Daoy (cell line): ENCODE measurements at regions not wholly inside any gene's neighbourhood (a gene's known extent, or its start where the extent isn't known, plus 50 kb on each side); places are given as distances from the start of the nearest gene placed in this dataset.

Source experiments
- DNase-seq: peaks from one replicate; pipeline ENCODE4 v3.0.0-alpha.2; 2015; ENCODE audit warnings: low read depth

DNA sequence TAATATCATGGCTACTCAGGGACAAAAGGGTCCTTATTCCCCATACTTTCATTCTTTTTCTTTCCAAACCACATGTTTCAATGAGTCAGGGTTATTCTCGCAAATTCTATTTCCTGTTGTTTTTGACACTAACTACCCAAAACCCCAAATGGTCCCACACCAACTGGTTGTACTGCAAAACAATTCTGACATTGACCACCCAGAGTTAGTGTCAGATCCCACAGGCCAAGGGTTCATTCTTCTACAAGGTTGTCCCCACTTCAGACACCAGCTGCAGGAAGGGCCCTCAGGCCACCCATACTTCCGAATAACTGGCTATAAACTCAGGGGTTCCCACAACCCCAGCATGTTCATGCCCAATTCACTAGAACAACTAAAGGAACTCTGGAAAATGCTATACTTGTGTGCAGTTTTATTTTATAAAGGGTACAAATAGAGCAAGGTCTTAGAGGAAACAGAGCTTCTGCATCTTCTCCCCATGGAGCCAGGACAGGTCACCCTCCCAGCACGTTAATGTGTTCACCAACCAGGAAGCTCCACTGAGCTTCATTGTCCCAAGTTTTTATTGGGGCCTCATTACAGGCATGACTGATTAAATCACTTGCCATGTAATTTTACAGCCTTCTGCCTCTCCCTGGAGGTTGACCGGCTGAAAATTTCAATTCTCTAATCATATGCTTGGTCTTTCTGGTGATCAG is 334.8 kb downstream of the DRD1 start:
- DNase-seq: no peak

DNA sequence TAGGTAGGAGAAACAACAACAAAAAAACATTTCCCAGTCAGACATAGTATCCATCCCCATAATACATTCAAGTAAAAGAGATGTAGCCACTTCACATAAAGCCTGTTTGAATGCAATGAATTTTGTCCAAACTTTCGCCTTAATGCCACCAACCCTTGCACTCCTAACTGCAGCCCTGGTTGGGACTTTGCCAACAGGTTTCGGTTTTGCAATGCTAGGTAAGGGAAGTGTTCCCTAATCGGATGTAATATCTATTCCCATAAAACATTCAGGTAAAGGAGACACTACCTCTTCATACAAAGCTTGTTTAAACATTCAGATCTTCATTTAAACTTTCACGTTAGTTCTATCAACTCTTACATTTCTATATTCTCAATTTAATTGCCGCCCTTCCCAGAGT is 336.1 kb downstream of the DRD1 start:
- DNase-seq: no peak

GRCh38 chr5:175107028-175107588 is 336.9 kb downstream of the DRD1 start:
- no peak for DNase-seq

DNA sequence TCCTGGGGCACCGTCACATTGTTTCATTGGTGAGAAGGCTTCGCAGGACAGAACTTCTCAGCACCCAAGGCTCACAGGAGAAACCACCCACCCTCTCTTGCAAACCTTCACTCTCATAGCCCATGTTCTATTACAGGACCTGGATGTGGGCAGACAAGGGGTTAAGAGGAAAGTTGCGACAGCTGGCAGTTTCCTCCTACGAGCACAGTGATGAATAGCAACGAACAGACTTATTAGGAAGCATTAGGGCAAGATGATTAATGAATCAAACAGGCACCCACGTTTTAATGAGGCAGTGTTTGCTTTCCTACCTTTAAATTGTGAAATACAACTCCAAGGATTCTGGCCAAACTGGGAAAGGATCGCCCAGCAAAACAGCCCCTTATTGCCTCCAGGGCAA is 339.3 kb downstream of the DRD1 start:
- no peak for DNase-seq

- DNase-seq: no peak
These were observed 340.2 kb downstream of the DRD1 start for GRCh38 chr5:175103746-175104145.

DNA sequence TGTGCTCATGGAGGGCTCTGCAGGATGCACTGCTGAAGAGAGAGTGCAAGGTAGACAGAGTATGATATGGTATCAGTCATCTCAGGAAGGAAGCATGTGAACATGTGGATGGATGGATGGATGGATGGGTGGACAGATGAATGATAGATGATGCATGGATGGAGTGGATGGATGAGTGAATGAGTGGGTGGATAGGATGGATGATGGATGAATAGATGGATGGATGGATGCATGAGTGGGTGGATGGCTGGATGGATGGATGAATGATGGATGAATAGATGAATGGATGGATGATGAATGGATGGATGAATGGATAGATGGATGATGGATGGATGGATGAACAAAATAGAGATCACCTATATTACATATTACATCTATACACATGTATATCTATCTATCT is 341.3 kb downstream of the DRD1 start:
- DNase-seq: no peak

- no peak for DNase-seq
These were observed 345.7 kb downstream of the DRD1 start for GRCh38 chr5:175098301-175098700.

DNA sequence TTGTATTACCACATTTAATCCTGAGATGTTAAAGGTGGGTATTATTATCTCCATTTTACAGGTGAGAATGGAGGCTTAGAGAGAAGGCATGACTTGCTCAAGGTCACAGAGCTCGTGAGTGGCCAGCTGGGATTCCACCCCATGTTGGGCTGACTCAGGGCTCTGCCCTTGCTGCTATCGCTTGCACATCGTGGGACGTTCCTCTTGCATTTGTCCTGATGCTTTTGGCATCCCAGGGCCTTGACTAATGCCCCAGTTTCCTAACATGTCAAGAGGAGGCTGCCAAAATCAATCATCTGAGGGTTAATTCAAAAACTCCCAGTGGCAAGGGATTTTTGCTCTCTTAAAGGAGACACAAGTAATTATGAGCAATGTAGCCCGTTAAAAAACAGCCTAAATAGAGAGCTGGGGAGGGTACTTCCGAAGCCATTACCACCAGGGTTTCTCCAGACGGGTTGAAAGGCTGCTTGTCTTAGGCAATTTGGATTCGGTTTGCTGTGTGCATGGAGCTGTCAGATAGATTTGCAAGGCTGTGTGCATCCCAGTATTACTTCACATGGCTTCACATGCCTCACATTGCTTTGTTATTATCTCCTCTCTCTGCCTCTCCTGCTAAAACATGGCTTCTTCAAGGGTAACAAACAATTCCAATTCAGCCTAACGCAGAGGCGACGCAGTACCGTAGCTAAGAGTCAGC is 347.4 kb downstream of the DRD1 start:
- peak; percentile 17 for DNase-seq

DNA sequence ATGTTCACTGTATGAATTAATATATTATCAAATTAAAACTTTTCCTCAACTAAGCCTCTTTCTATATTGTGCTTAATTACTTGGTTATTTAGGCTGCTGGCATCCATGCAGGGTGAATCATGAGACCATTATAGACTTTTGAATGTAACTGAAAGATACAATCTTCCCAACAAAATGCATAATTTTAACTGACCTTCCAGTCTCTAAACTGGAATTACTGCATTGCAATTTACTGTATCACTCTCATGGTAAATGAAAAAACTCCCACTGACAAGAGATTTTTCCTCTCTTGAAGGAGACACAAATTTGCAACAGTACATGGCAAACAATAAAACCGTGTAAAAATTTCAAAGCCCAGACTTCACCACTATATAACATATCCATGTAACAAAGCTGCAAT is 349.5 kb downstream of the DRD1 start:
- DNase-seq: no peak

GRCh38 chr5:175092691-175093090 is 351.3 kb downstream of the DRD1 start:
- DNase-seq: no peak

DNA sequence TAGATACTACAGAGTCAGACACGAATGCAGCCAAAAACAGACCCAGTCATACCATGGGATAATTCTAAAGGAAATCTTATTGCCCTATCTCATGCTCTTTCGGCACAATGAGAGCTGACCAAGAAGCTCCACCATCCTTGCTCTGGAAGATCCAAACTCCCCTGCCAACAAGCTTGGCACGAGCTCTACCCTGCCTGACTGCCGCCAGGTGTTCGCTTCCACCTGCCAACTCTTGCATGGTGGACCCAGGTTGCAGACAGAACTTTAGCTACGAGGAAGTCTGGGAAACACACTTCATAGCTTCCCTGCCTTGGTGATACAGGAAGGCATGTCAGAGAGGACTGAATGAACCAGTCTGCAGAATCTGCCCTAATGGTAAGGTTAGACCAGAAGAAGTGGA is 355.0 kb downstream of the DRD1 start:
- no peak for DNase-seq

GRCh38 chr5:175082866-175083590 is 358.6 kb downstream of the MSX2 start:
- DNase-seq: no peak

DNA sequence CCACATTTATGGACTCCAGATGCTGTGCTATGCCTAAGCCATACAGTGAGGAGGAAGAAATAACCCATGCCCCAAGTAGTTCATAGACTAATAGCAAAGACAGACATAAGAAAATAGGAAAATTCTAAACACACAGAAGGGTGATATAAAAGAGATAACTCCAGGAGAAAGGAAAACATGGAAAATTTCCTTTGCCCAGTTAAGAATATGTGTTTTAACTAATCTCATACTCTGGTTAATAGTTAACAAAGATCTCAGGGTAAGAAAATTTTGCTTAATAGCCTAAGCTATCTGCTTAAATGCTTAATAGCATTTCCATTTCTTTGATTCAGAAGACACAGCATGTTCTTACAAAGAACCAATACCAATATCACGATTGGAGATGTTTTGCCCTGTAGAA is 358.0 kb downstream of the MSX2 start:
- no peak for DNase-seq

DNA sequence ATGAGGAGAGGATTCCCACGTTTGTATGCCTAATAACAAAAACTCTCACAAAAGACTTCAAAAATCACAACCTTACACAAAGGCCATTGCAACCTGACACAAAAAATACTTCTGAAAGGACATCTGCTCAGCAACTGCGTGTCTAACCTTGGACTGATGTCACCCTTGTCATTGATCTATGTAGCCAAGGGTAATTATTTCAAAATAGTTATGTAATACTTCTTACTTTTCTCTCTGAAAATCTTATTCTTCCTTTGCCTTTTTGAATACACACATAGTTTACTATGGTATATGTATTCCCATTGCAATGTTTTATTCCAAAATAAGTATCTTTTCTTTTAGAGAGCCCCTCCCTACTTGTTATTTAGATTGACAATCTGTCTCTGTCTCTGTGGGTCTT is 355.3 kb downstream of the MSX2 start:
- no peak for DNase-seq

GRCh38 chr5:175070283-175070682 is 345.9 kb downstream of the MSX2 start:
- DNase-seq: no peak

GRCh38 chr5:175060257-175060656 is 335.9 kb downstream of the MSX2 start:
- DNase-seq: peak; percentile 21

DNA sequence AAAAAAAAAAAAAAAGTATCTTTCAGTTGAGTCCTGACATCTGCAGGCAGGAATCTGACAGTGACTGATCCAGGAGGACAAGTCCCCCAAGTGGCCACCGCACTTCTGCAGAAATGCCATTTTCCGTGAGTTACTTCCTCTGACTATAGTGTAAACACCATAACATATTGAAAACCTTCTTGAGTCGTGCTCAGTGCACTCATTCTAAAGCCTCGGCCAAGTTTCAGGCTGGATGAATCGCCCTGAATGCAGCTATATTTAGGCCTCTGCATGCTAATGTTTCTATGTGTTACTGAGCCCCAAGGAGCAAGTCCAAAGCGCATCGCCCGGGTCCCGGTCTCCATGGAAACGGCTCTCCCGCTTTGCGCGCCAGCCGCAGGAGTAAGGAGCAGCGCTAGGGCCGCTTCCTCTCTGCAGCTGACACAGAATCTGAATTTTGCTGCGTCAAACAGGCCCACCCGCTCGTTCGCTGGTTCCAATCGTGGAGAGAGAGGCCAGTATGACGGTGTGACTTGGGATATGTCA is 335.4 kb downstream of the MSX2 start:
- DNase-seq: peak; percentile 80

GRCh38 chr5:175056831-175057230 is 332.4 kb downstream of the MSX2 start:
- DNase-seq: no peak

- no peak for DNase-seq
These were observed 329.9 kb downstream of the MSX2 start for GRCh38 chr5:175054243-175054642.

GRCh38 chr5:175052351-175052750 is 328.0 kb downstream of the MSX2 start:
- DNase-seq: no peak

DNA sequence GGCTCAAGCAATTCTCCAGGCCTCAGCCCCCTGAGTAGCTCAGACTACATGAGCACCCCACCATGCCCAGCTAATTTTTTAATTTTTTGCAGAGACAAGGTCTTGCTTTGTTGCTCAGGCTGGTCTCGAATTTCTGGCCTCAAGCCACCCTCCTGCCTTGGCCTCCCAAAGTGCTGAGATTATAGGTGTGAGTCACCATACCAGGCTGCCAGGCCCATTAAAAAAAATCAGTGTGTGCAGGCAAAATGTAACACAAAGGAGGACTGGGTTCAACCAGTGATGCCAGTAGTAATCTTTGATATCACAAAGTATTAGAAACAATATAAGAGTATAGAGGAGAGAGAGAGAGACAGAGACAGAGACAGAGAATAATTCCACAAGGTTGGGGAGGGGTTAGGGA is 322.7 kb downstream of the MSX2 start:
- peak; percentile 62 for DNase-seq

- no peak for DNase-seq
These were observed 321.4 kb downstream of the MSX2 start for GRCh38 chr5:175045820-175046219.
